Fibroblast of lung (primary cell): ENCODE measurements at regions not wholly inside any gene's neighbourhood (a gene's known extent, or its start where the extent isn't known, plus 50 kb on each side); places are given as distances from the start of the nearest gene placed in this dataset.
A peak's percentile ranks its signal among the peaks of the same experiment; 100 is the strongest.

Experiments
- DNase-seq, 2 donors: peaks; one replicate each; pipeline versions ENCODE4 v3.0.0 to v3.0.0-alpha.2; 2010; ENCODE audit warnings: low read depth in 2 of 2
- H2AFZ ChIP-seq: 2 replicates; pipeline ENCODE4 v1.5.1; 2012; ENCODE audit warnings: low read length, control low read depth, inconsistent platforms
- H3K27ac ChIP-seq: 2 replicates; pipeline ENCODE4 v1.5.1; 2011; ENCODE audit warnings: low read length, control low read depth; ENCODE audit not compliant: insufficient read depth
- H3K27me3 ChIP-seq: 2 replicates; pipeline ENCODE4 v1.5.1; 2011; ENCODE audit warnings: mild to moderate bottlenecking, low read length; ENCODE audit not compliant: control insufficient read depth, insufficient read depth
- H3K36me3 ChIP-seq: 2 replicates; pipeline ENCODE4 v1.5.1; 2011; ENCODE audit warnings: low read length; ENCODE audit not compliant: control insufficient read depth, insufficient read depth
- H3K4me1 ChIP-seq: 2 replicates; pipeline ENCODE4 v1.5.1; 2011; ENCODE audit warnings: low read length; ENCODE audit not compliant: control insufficient read depth, insufficient read depth; ENCODE audit errors: extremely low read depth
- H3K4me2 ChIP-seq: 2 replicates; pipeline ENCODE4 v1.5.1; 2011; ENCODE audit warnings: low read length, control low read depth; ENCODE audit not compliant: insufficient read depth; ENCODE audit errors: extremely low read depth
- H3K4me3 ChIP-seq, 4 experiments: fragments of 200-600 bp in 1 of 4; sonication (generic) in 1 of 4; replicated peaks in 1 of 4; 2 replicates each; pipeline ENCODE4 v1.5.1; 2011 to 2016; ENCODE audit warnings: low read length in 4 of 4, low read depth in 3 of 4, mild to moderate bottlenecking in 3 of 4, control low read depth in 2 of 4, inconsistent platforms in 1 of 4, mixed read lengths in 1 of 4; ENCODE audit not compliant: insufficient read depth in 1 of 4; ENCODE audit errors: control extremely low read depth in 1 of 4
- H3K79me2 ChIP-seq: 2 replicates; pipeline ENCODE4 v1.5.1; 2012; ENCODE audit warnings: mild to moderate bottlenecking, low read length, inconsistent platforms; ENCODE audit not compliant: control insufficient read depth, insufficient read depth
- H3K9ac ChIP-seq: 2 replicates; pipeline ENCODE4 v1.5.1; 2011; ENCODE audit warnings: mild to moderate bottlenecking, low read length, control low read depth; ENCODE audit not compliant: insufficient read depth
- H3K9me3 ChIP-seq: 2 replicates; pipeline ENCODE4 v1.5.1; 2012; ENCODE audit warnings: low read depth, low read length; ENCODE audit not compliant: control insufficient read depth, insufficient read depth
- H4K20me1 ChIP-seq: 2 replicates; pipeline ENCODE4 v1.5.1; 2011; ENCODE audit warnings: low read length; ENCODE audit not compliant: control insufficient read depth, insufficient read depth; ENCODE audit errors: extremely low read depth
- EZH2 ChIP-seq: IDR thresholded peaks from 2 replicates; pipeline ENCODE4 v1.5.1; 2012; ENCODE audit warnings: low read length, control low read depth, mild to moderate bottlenecking; ENCODE audit errors: missing control alignments
- TF ChIP-seq, protein P1 (sequence below), 2 donors: IDR thresholded peaks in 1 of 2; conservative IDR thresholded peaks in 1 of 2; 1 replicate in 1 of 2; 2 replicates in 1 of 2; pipeline ENCODE4 v1.5.1; 2011 to 2012; ENCODE audit warnings: low read length in 2 of 2, control low read depth in 1 of 2, inconsistent platforms in 1 of 2, low read depth in 1 of 2, mild to moderate bottlenecking in 1 of 2

DNA sequence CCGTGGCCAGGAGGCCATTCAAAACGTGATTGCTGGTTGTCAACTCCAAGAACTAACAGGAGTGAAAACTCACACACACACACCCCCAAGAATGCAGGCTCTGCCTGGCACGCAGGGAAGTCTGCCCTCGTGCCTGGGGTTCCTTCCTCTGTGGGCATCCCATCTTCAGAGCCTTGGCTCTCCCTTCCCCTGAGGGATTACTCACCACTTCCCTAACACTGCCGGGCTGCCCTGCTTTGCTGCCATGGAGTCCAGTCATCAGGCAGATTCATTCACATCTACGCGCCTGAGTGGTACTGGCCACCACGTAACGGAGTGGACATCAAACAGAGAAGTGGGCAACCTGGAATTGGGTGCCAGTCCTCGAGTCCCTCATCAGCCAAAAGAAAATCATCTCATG, 120.7 kb upstream of the TMEM45B start:
- TF ChIP-seq, protein P1, sequence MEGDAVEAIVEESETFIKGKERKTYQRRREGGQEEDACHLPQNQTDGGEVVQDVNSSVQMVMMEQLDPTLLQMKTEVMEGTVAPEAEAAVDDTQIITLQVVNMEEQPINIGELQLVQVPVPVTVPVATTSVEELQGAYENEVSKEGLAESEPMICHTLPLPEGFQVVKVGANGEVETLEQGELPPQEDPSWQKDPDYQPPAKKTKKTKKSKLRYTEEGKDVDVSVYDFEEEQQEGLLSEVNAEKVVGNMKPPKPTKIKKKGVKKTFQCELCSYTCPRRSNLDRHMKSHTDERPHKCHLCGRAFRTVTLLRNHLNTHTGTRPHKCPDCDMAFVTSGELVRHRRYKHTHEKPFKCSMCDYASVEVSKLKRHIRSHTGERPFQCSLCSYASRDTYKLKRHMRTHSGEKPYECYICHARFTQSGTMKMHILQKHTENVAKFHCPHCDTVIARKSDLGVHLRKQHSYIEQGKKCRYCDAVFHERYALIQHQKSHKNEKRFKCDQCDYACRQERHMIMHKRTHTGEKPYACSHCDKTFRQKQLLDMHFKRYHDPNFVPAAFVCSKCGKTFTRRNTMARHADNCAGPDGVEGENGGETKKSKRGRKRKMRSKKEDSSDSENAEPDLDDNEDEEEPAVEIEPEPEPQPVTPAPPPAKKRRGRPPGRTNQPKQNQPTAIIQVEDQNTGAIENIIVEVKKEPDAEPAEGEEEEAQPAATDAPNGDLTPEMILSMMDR (conservative IDR thresholded peaks at IDR 0.05 in 1 of 2, IDR thresholded peaks at IDR 0.05 in 1 of 2; ENCODE audit: low read depth in 1 of 2, low read length in 2 of 2) = no peak
- TF ChIP-seq EZH2 = no peak
- Histone ChIP-seq H3K27ac (no peak overlapping the region), H2AFZ (no peak overlapping the region), H3K4me2 (no peak overlapping the region), H3K9ac (no peak overlapping the region), H3K36me3 (no peaks in the 10 kb centered on the region), H3K9me3 (no peaks in the 10 kb centered on the region), H3K27me3 (no peaks in the 10 kb centered on the region), H3K4me3 (no peak overlapping the region), H3K79me2 (no peaks in the 10 kb centered on the region), H4K20me1 (no peaks in the 10 kb centered on the region), H3K4me1 (no peaks in the 10 kb centered on the region)
- peak in 1 of 2 donors; percentile 13 for DNase-seq

DNA sequence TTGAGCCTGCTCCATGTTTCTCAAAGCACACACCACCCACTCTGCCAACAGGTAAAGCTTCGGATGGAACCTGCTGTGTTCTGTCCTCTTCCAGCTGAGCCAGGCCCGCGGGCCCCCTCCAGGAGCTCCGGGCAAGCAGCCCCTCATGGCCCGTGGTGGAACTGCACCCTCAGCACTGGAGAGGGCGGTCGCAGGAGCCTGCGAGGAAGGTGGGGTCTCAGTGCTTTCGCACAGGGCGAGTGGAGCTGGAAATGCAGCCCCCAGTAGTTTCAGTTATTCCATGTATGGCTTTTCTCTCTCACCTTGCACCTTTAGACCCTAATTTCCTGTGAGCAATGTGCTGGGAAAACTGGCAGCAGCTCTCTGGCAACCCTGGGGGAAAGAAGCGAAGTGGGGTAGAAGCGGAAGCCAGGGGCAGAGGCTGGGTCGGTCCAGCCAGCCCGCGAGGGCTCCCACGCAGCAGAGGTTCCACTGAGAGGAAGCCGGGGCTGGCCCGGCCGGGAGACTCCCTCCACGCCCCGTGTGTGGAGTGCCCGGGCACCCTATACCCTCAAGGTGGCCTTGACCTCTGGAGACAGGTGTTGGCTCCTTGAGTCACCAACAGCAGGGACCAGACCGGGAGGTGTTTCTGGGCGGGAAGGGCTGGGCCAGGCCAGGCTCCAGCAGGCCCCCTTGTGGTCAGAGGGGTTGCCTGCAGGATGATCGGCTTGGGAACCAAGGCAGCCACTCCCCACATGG, 119.9 kb upstream of the TMEM45B start:
- Histone ChIP-seq H3K9me3 (no peaks in the 10 kb centered on the region), H3K9ac (no peak overlapping the region), H3K4me3 (peak overlapping the region in 3 of 4 experiments; percentile 21 to 47 (median 35)), H4K20me1 (no peaks in the 10 kb centered on the region), H3K79me2 (no peaks in the 10 kb centered on the region), H3K4me2 (peak overlapping the region; percentile 75), H3K4me1 (no peaks in the 10 kb centered on the region), H3K27ac (no peak overlapping the region), H3K27me3 (no peaks in the 10 kb centered on the region), H2AFZ (peak overlapping the region; percentile 20), H3K36me3 (no peaks in the 10 kb centered on the region)
- TF ChIP-seq EZH2 = no peak
- TF ChIP-seq, protein P1 (conservative IDR thresholded peaks at IDR 0.05 in 1 of 2, IDR thresholded peaks at IDR 0.05 in 1 of 2; ENCODE audit: low read depth in 1 of 2, low read length in 2 of 2) = peak; percentile 66 to 79
- DNase-seq = peak; percentile 25 to 39

DNA sequence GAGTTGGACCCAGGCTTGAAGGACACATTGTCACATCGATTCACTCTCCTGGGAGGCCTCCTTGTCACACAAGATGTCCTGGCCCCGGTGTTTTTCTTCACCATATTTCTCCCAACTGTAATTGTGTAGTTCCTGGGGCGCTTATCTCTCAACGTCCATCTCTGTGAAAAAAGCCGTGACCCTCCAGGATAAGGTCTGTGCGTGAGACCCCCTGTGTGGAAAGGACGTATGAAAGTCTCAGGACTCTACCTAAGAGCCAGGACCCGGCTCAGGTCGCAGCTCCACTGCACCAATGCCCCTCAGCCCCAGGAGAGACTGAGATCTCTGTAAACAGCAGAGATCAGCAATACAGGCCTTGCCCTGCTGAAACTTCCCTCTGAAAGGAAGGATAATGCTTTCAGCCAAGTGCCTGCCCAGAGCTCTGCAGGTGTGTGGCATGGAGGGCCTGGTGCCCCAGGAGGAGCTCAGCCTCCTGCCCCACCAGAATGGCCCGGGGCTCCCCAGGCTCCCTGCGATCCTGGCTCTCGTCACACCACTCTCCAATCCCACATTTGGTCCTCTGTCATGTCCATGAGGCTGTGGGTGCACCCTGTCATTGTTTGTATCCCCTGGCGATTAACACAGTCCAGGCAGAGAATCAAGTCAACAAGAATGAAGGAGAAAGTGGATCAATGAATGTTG, 119.2 kb upstream of the TMEM45B start:
- TF ChIP-seq, protein P1 (conservative IDR thresholded peaks at IDR 0.05 in 1 of 2, IDR thresholded peaks at IDR 0.05 in 1 of 2; ENCODE audit: low read depth in 1 of 2, low read length in 2 of 2) = no peak
- no peak for TF ChIP-seq EZH2
- Histone ChIP-seq H3K4me2 (no peak overlapping the region), H3K36me3 (no peaks in the 10 kb centered on the region), H3K9me3 (no peaks in the 10 kb centered on the region), H3K79me2 (no peaks in the 10 kb centered on the region), H3K9ac (no peak overlapping the region), H3K4me1 (no peaks in the 10 kb centered on the region), H3K27me3 (no peaks in the 10 kb centered on the region), H3K4me3 (no peak overlapping the region), H4K20me1 (no peaks in the 10 kb centered on the region), H2AFZ (no peak overlapping the region), H3K27ac (no peak overlapping the region)
- no peak for DNase-seq
